ENCODE measurements at regions not wholly inside any gene's neighbourhood (a gene's known extent, or its start where the extent isn't known, plus 50 kb on each side); places are given as distances from the start of the nearest gene placed in this dataset.

- Histone ChIP-seq H3K27ac (replicated peaks) (no peak overlapping the region), H3K4me3 (replicated peaks; ENCODE audit: insufficient read depth, low read length) (no peak overlapping the region), H3K27me3 (ENCODE audit: insufficient read depth, poor library complexity, severe bottlenecking) (no peaks in the 10 kb centered on the region)
- TF ChIP-seq REST (IDR thresholded peaks at IDR 0.05; ENCODE audit: insufficient replicate concordance, low read depth), result no peak
- TF ChIP-seq GABPA (IDR thresholded peaks at IDR 0.05; ENCODE audit: low read depth), result no peak
- no peak for DNase-seq (ENCODE audit: low read depth in 1 of 2, low spot score in 1 of 2)
Observed at GRCh38 chr2:20143263-20143662, 81.7 kb downstream of the SDC1 start.

GRCh38 chr2:20141806-20142205 lies 83.1 kb downstream of the SDC1 start:
- Histone ChIP-seq H3K4me3 (replicated peaks; ENCODE audit: insufficient read depth, low read length) (no peak overlapping the region), H3K27ac (replicated peaks) (no peak overlapping the region)
- DNase-seq (ENCODE audit: low read depth in 1 of 2, low spot score in 1 of 2), result no peak

GRCh38 chr2:20141056-20141762 lies 83.7 kb downstream of the SDC1 start:
- H3K27ac ChIP-seq (replicated peaks), result no peak overlapping the region
- no peak overlapping the region for H3K4me3 ChIP-seq (replicated peaks; ENCODE audit: insufficient read depth, low read length)

More at GRCh38 chr2:20141806-20142205, 83.1 kb downstream of the SDC1 start:
- no peak for TF ChIP-seq POLR2AphosphoS5 (IDR thresholded peaks at IDR 0.05; ENCODE audit: low read depth)
- no peak for TF ChIP-seq CTCF (IDR thresholded peaks at IDR 0.05; ENCODE audit: insufficient read depth, low read length)
- no peak for TF ChIP-seq REST (IDR thresholded peaks at IDR 0.05; ENCODE audit: insufficient replicate concordance, low read depth)
- no peaks in the 10 kb centered on the region for H3K27me3 ChIP-seq (ENCODE audit: insufficient read depth, poor library complexity, severe bottlenecking)

More at GRCh38 chr2:20141056-20141762, 83.7 kb downstream of the SDC1 start:
- DNase-seq (ENCODE audit: low read depth in 1 of 2, low spot score in 1 of 2), result no peak
- TF ChIP-seq SPI1 (IDR thresholded peaks at IDR 0.05; ENCODE audit: borderline replicate concordance, low read depth) (no peak), POLR2AphosphoS5 (IDR thresholded peaks at IDR 0.05; ENCODE audit: low read depth) (no peak), CTCF (IDR thresholded peaks at IDR 0.05; ENCODE audit: insufficient read depth, low read length) (no peak), REST (IDR thresholded peaks at IDR 0.05; ENCODE audit: insufficient replicate concordance, low read depth) (no peak), GABPA (IDR thresholded peaks at IDR 0.05; ENCODE audit: low read depth) (no peak)
- H3K27me3 ChIP-seq (ENCODE audit: insufficient read depth, poor library complexity, severe bottlenecking), result no peaks in the 10 kb centered on the region
